HG03442 (cell line): ENCODE measurements at regions not wholly inside any gene's neighbourhood (a gene's known extent, or its start where the extent isn't known, plus 50 kb on each side); places are given as distances from the start of the nearest gene placed in this dataset.

Experiments
- ATAC-seq: cut with Tn5 transposase; IDR thresholded peaks from one replicate; pipeline ENCODE4 v1.9.1; 2021; ENCODE audit warnings: mild to moderate bottlenecking, moderate library complexity; ENCODE audit not compliant: unreplicated experiment

GRCh38 chr16:65545413-65545956, 423.6 kb upstream of the CDH11 start:
- ATAC-seq = no peak

- no peak for ATAC-seq
Observed at GRCh38 chr16:65543781-65544740, 422.2 kb upstream of the CDH11 start.

- no peak for ATAC-seq
Observed at GRCh38 chr16:65541646-65542045, 419.8 kb upstream of the CDH11 start.

- ATAC-seq = no peak
Observed at GRCh38 chr16:65540901-65541300, 419.0 kb upstream of the CDH11 start.

GRCh38 chr16:65538976-65539375, 417.1 kb upstream of the CDH11 start:
- no peak for ATAC-seq

GRCh38 chr16:65537336-65537735, 415.5 kb upstream of the CDH11 start:
- no peak for ATAC-seq

- no peak for ATAC-seq
Observed at GRCh38 chr16:65534121-65534528, 412.3 kb upstream of the CDH11 start.

GRCh38 chr16:65532846-65533245, 411.0 kb upstream of the CDH11 start:
- ATAC-seq = no peak

GRCh38 chr16:65532258-65532657, 410.4 kb upstream of the CDH11 start:
- ATAC-seq = no peak

GRCh38 chr16:65531475-65531874, 409.6 kb upstream of the CDH11 start:
- no peak for ATAC-seq

GRCh38 chr16:65525707-65526106, 403.8 kb upstream of the CDH11 start:
- no peak for ATAC-seq

- ATAC-seq = no peak
Observed at GRCh38 chr16:65524997-65525396, 403.1 kb upstream of the CDH11 start.

- ATAC-seq = no peak
Observed at GRCh38 chr16:65524231-65524630, 402.4 kb upstream of the CDH11 start.

- ATAC-seq = no peak
Observed at GRCh38 chr16:65523283-65523944, 401.6 kb upstream of the CDH11 start.

GRCh38 chr16:65522412-65522811, 400.5 kb upstream of the CDH11 start:
- ATAC-seq = no peak

- ATAC-seq = no peak
Observed at GRCh38 chr16:65521633-65522328, 399.9 kb upstream of the CDH11 start.

- no peak for ATAC-seq
Observed at GRCh38 chr16:65519402-65519801, 397.5 kb upstream of the CDH11 start.

- ATAC-seq = no peak
Observed at GRCh38 chr16:65515193-65515592, 393.3 kb upstream of the CDH11 start.

GRCh38 chr16:65510850-65511249, 389.0 kb upstream of the CDH11 start:
- no peak for ATAC-seq

- ATAC-seq = no peak
Observed at GRCh38 chr16:65510241-65510640, 388.4 kb upstream of the CDH11 start.

- no peak for ATAC-seq
Observed at GRCh38 chr16:65509172-65509571, 387.3 kb upstream of the CDH11 start.
